Left forelimb (tissue), 1 donor: ENCODE measurements at regions not wholly inside any gene's neighbourhood (a gene's known extent, or its start where the extent isn't known, plus 50 kb on each side); places are given as distances from the start of the nearest gene placed in this dataset.
"Not testable (repeated sequence)": the region's sequence is repeated elsewhere in the genome, so short reads cannot be mapped to it uniquely, and the experiment has no call there.

ENCODE experiments used
- DNase-seq: peaks from one replicate; pipeline ENCODE4 v3.0.0-alpha.2; 2018; ENCODE audit warnings: low spot score

- DNase-seq, result no peak
Measured at GRCh38 chr14:83908419-83908818, 1621.5 kb upstream of the FLRT2 start.

- no peak for DNase-seq
Measured at GRCh38 chr14:83909507-83909906, 1620.4 kb upstream of the FLRT2 start.

- DNase-seq, result no peak
Measured at GRCh38 chr14:83912032-83912642, 1617.8 kb upstream of the FLRT2 start.

- DNase-seq, result no peak
Measured at GRCh38 chr14:83913476-83913875, 1616.5 kb upstream of the FLRT2 start.

- no peak for DNase-seq
Measured at GRCh38 chr14:83918546-83918945, 1611.4 kb upstream of the FLRT2 start.

GRCh38 chr14:83919675-83920074, 1610.3 kb upstream of the FLRT2 start:
- not testable (repeated sequence) for DNase-seq

- DNase-seq, result no peak
Measured at GRCh38 chr14:83923842-83924241, 1606.1 kb upstream of the FLRT2 start.

- no peak for DNase-seq
Measured at GRCh38 chr14:83924259-83924658, 1605.7 kb upstream of the FLRT2 start.

GRCh38 chr14:83940253-83940652, 1589.7 kb upstream of the FLRT2 start:
- no peak for DNase-seq

GRCh38 chr14:83958359-83958758, 1571.6 kb upstream of the FLRT2 start:
- DNase-seq, result no peak

GRCh38 chr14:83960832-83961512, 1569.0 kb upstream of the FLRT2 start:
- no peak for DNase-seq

GRCh38 chr14:83969998-83970397, 1559.9 kb upstream of the FLRT2 start:
- DNase-seq, result no peak

GRCh38 chr14:83972631-83973030, 1557.3 kb upstream of the FLRT2 start:
- no peak for DNase-seq

GRCh38 chr14:83974647-83975163, 1555.2 kb upstream of the FLRT2 start:
- no peak for DNase-seq

GRCh38 chr14:83975435-83975834, 1554.5 kb upstream of the FLRT2 start:
- DNase-seq, result no peak

GRCh38 chr14:83975841-83976770, 1553.8 kb upstream of the FLRT2 start:
- DNase-seq, result no peak

GRCh38 chr14:83977583-83977982, 1552.4 kb upstream of the FLRT2 start:
- no peak for DNase-seq

GRCh38 chr14:83981676-83982258, 1548.2 kb upstream of the FLRT2 start:
- not testable (repeated sequence) for DNase-seq

- DNase-seq, result no peak
Measured at GRCh38 chr14:83988275-83988674, 1541.7 kb upstream of the FLRT2 start.

- DNase-seq, result no peak
Measured at GRCh38 chr14:83991666-83992065, 1538.3 kb upstream of the FLRT2 start.

- DNase-seq, result no peak
Measured at GRCh38 chr14:83992857-83993256, 1537.1 kb upstream of the FLRT2 start.

GRCh38 chr14:83993545-83993944, 1536.4 kb upstream of the FLRT2 start:
- DNase-seq, result no peak
